Hematopoietic multipotent progenitor cell treated with erythropoietin and hydrocortisone succinate and interleukin-3 and kit ligand, for 4 days (in vitro differentiated cells): ENCODE measurements at regions not wholly inside any gene's neighbourhood (a gene's known extent, or its start where the extent isn't known, plus 50 kb on each side); places are given as distances from the start of the nearest gene placed in this dataset.
A peak's percentile ranks its signal among the peaks of the same experiment; 100 is the strongest.

Source experiments
- DNase-seq: peaks from one replicate; pipeline ENCODE4 v3.0.0-alpha.2; 2015

DNA sequence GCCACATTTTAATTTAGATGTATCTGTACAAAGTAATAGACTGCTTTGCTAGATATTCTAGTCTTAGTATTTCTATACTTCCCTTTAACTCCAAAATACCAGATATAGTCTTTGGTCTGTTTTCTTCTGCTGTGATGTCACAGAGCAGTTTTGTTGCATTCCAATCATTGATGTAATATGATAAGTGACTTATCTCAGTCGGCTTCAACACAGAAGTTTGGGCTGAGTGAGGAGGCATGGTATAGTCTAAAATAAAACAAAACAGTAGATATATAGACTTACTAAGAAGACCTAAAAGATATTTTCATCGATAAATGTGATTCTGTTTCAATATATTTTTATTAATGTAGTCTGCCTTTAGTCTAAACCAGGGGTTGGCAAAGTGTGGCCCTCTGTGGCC is 169.9 kb downstream of the DCK start:
- DNase-seq: no peak

DNA sequence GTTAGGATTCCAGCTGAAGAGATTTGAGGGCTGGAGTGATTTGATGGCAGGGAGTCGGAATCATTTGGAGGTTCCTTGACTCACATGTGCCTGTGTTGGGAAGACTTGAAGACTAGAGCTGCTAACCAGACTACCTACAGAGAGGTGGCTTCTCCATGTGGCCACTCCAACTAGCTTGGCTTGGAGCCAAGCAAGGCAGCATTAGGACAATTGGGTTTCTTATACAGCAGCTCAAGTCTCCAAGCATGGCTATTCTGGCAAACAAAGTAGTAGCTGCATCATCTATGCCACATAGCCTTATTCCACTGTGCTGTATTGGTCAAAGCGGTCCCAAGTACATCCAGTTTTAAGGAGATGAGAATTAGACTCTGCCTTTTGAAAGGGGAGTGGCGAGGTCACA is 171.7 kb upstream of the SLC4A4 start:
- no peak for DNase-seq

DNA sequence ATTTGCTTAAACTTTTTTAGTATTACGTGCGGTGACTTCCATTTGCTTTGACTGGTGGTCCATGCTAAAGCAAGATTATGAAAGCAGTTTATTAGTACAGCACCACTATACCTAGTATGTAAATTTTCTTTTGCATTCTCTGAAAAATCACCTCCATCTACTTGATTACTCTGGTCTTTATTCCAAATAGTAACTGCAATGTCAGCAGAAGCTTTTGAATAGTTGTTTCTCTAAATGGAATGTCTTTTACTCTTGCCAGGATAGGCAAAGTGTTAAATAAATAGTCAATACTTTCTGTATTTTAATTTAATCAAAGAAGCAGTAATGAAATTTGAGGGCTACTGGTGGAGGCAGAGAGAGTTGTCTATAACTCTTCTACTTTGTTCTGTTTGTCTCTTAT is 167.2 kb upstream of the SLC4A4 start:
- no peak for DNase-seq

DNA sequence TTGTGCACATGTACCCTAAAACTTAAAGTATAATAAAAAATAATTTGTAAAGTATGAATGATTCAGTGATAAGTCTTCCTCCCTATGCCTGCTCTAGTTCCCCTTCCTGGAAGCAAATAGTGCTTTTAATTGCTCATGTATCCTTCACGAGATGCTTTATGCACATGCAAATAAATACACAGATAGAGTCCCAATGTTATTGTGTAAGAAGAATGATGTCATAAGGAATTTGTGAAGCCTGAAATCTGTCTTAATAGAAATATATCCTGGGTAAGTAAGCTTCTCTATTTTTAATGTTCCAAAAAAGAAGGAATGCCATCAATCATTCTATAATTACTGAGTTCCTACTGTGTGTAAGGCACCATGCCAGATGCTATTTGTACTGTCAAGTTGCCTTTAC is 157.5 kb upstream of the SLC4A4 start:
- no peak for DNase-seq

DNA sequence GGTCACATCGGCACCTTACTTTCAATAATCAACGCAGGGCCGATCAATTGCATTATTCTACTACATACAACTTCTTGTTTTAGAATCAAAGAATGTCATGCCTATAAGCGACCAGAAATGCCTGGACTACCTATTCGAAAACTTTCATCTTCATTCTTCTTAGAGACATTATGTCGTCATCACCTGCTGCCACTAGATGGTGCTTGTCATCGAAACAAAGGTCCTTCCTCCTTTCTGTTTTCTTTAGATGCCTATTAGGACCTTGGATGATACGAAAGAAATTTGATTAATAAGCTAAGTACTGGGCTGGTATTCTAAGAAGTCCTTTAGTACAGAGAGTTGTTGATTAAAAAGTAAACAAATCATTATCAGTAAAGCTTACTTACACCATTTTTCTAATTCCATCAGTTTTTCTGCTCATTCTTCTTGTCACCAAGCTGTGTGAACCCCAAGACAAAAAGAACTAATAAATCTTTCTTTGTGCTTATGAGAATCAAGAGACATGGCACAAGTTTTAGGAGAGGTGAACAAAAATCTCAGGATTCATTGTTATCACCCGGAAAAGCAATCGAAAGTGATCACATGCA is 154.5 kb upstream of the SLC4A4 start:
- DNase-seq: peak; percentile 88

DNA sequence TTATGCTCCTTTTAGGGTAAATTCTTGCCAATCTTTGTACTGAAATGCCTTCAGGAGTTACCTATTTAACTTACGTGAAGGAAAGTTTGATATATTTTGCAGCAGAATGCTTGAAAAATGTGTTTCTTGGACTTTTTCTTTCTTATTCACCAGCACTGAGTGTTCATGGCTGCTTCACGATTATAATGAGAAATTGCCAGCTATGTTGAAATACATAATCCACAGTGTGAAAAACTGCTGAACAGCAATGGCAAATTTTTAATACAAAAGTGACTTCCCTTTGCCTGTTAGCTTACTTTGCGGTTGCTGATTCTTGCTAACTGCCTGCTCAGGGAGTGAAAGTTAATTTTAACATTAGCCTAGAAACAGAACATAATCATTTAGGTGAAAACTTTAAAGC is 153.8 kb upstream of the SLC4A4 start:
- DNase-seq: peak; percentile 12

DNA sequence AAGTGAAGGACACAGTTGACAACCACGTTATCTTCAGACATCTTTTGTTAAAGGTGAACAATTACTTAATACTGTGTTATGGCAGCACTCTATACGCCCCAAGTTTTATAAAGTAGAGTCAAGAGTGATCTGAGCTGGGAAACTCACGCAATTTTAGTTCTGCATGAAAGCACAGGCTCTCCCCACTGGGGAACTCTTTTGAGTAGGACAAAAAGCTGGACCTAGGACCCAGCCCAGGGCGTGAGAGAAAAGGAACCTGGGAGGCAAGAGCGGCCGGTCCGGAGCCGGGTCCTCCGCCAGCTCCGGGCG is 152.6 kb upstream of the SLC4A4 start:
- no peak for DNase-seq

DNA sequence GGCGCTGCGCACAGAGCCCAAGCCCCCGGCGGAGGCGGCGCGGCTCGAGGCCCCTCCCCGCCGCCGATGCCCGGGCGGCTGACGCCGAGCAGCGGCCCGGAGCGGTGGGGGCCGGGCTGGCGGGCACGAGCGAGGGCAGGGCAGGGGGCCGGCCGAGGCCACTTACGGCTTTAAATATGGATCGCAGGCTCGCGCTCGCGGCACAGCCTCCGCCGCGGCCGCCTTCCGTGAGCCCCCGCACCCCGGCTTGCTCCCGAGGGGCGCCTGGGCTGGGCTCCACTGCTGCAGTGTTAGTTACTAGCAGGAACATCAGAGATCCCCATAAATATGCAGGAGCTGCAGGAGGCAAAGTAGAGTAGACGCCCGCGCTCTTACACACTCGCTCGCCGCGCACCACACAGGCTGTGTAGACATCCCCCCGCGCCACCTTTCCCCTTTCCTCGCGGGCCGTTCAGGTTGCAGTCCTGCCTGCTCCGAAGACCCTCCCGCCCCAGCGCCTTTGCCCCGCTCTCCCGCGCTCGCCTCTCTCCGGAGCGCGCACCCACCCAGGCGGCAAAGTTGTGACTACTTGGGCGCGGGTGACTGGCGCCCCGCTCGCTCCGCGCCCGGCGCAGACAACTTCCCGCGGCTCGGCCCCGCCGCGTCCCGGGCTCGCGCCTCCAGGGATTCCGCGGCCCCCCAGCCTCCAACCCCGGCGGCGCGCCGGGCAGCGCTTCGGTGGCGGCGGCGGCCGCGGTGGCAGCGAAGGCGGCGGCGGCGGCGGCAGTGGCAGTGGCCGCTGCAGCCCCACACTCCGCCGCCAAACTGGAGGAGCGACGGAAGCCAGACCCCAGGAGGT is 152.0 kb upstream of the SLC4A4 start:
- peak; percentile 67 for DNase-seq

DNA sequence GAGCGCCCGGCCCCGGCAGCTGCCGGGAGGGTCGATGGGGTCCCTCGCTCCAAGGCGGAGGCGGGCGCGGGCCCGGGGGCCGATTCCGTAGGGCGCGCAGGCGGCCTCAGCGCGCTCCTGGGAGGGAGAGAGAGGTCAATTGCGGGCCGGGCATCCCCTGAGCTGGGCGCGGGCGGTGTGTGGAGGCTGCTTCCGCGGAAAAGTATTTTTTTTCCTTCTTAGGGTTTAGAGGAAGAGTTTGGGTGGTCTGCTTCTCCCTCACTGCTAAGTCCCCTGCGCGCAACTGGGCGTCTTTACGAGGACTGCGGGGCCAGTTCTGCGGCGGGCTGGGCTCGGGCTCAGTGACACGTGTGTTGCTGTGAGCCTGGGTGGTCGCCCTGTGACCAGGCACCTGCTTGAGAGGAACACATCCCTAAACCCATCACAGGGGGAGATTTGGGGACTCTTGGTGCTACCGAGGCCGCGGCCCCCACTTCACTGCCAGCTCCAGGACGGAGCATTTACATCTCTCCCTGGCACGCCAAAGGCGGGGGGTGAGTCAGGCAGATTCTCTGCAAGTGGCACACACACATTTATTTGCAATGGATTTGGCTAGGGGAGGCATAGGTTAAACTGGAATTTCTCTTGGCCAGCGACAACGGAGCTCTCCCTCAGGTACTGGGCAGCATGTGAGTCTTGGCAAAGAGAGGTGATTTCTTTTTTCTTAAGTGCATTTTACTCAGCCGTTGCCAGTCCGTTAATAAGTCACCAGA is 151.2 kb upstream of the SLC4A4 start:
- peak; percentile 43 for DNase-seq

DNA sequence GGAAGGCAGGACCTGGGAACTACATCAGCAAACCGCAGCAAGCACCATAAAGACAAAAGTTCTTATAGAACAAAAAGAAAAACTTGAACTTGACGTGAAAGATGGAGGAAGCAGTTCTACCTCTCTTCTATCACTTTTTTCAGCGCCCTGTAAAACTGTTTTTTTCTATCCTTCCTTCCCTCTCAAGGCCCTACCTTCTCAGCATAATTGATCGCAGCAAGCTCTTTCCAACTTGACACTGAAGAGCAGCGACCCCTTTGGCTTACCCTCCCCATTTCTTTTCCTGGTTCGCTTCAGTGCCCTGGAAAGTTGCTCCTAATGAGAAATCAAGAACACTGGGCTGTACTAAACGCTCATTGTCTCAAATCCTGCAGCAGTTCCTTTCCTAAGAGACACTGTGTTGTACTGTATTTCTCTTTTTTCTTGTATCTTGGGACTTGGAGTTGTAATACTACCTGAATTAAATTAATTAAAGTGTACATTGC is 150.6 kb upstream of the SLC4A4 start:
- DNase-seq: no peak

DNA sequence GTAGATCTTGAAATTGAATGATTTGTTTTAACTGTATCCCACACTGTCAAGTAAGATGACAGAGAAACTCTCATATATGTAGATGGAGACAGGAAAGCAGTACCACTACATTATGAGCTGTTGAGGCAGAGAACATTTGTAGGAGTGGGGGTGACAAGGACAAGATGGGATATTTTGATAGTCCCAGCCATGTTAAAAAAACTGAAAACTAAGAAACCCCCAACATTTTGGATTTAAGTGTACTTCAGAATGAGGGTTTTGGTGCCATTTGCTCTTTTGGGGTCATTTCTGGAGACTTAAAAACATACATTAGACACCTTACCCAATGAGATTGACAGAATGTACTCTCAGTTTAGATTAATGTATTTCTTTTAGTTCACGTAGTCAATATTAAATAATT is 149.9 kb upstream of the SLC4A4 start:
- DNase-seq: no peak

DNA sequence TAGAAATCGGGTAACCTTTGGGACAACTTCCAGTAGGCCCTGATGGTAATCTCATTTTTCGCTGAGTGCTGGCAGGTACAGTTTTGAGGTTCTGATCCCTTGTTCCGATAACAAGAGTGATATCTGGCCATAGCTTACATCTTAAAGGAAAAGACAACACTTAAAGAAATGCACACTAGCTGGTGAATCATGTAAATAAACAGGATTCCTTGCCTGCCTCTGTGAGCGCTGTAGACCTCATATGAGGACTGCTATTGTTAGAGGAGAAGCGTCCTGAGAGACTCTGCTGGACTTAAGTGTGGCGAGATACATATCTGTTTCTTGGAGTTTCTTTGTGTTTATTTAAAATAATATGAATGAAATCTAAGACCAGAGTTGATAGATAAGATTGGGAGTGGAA is 149.3 kb upstream of the SLC4A4 start:
- DNase-seq: no peak

DNA sequence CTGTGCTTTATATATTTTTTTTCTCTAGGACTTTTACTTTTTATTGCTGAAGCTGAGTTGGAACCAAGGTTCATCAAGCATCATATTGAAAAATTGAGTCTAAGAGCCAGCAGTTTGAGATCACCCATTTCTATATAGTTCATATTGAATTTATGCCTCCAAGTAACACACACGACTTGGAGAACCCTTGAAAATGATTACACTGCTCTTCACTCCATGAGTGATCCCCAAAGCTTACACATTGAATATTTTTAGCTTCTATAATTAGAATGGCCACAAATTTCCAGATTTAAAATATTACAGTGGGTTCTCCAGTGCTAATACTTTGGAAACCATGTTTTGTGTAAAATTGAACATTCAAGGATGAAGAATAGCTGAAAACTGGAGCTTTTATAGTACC is 144.4 kb upstream of the SLC4A4 start:
- no peak for DNase-seq

DNA sequence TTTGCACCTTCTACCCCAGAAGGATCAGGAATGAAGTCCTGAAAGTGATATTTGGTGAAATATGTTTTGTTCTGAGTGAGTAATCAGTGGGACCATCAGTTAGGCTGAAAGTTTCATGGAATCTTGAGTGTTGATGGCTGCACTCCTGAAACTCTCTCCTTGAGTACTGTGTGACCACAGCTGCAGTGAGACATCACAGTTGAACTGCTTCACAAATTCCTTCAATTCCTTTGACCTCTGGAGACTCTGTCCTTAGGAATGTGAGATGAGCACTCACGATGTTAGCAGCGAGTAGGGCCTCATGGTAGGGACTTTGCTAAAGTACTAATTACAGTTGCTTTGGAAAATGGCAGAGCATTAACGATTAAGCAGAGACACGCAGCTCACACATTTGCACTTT is 142.9 kb upstream of the SLC4A4 start:
- DNase-seq: no peak

DNA sequence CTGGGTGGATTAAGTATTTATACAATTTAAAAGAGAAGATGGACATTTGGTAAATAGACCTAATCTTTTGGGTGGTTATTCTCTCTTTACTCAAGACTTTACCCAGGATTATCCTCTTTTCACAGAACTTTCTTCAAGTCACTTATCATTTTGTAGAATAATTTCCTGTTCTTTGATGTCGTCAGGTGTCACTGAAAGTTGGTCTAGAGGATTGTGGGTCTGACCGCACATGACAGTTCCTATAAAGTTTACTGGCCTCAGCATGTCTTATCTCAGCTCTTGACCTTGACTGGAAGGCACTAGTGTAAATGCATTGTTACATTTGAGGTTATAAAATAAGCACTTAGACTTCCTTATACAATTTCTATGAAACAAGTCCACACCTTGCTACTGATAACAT is 139.9 kb upstream of the SLC4A4 start:
- peak; percentile 81 for DNase-seq

DNA sequence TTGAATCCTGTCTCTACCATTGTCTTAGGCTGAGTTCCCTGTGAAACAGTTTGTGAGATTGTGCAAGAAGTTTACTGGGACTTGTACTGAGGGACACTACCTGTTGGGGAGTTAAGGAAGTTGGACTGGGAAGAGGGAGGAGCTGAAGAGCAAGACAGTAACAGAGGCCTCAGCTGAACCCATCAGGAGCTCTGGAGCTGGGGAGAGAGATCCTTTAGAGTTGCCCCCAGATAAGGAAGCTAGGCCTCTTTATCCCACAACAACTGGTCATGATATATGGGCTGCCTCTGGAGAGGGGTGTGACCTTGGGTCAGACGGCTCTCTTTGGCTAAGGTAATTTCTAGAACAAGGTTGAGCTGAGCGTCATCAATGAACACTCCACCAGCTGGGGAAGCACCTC is 137.8 kb upstream of the SLC4A4 start:
- DNase-seq: no peak

DNA sequence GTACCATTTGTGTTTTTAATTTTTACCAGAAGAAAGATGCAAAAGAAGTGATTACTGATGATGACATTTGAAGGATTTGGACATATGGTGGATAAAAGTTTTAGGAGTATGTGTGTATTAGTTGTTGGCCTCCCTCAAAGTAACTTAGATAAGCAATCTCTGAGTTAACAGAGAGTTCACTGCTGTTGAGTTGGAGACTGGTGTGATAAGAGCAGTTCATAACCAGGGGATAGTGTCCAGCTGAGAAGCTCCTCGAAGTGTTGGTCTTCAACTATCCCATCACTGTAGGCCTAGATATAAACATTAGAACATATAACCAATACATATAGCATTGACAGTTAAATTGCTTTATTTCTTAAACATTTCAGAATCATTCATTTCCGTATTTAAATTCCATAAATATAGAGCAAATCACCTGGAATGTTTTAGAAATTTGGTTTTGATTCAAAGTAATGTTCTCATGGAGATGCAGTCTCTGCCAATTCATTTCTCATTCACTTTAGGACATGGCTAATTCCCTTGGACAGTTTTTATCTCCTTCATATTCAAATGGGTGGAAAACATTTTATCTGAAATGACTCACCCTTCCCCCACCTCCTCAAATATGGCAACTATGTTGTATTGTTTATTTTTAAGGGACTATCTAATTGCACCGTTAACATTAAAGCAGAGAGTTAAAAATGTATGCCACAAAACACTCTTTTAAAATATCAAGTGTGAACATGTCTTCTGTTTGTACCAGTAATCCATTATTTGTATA is 136.8 kb upstream of the SLC4A4 start:
- DNase-seq: no peak

DNA sequence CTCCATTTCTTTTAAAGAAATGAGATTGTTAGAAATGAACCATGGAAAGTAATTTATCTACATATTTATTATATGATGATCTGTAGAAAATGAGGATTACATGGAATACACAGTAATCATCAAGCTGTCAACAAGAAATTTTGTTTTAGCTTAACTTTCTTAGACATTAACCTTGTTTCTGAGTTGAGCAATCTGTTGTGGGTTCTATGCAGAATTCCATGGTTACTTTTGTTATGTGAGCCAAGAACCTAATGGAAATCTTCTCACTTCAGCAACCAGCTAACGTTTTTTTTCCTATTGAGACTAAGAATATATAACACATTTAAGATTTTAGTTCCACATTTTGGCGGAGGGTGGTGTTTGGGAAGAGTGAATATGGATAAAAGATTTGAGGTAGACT is 136.1 kb upstream of the SLC4A4 start:
- DNase-seq: no peak

DNA sequence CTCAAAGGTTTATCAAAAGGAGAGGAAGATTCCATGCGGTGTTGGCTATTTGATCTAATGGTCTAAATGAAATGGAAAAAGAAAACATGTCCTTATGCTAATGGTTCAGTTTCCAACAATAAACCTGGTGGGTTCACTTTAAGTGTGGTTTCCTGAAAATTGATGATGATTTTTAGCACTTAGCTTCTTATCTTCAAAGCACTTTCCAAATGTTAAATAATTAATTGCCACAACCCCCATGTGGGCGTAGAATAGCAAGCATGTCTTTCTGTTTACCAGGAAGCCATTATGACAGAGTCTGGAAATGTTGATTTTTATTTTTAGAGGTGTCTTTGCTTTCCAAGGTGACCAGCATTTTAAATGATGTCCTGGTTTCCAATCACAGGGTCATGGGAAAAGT is 134.8 kb upstream of the SLC4A4 start:
- no peak for DNase-seq

DNA sequence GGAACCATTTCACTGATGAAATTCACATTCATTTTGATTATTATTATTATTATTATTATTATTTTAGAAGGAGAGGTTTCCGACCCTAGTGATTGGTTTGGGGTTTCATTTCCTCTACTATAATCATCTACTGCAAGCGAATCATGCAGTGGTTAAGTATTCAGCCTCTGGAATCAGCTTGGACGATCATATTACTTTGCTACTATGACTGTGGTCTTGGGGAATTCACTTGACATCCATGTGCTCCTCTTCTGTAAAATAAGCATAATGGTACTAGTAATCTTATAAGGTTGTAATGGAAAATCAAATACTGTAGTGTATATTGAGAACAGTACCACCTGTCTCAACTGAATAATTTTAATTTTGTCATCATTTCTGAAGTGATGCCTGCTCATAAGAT is 132.1 kb upstream of the SLC4A4 start:
- no peak for DNase-seq

DNA sequence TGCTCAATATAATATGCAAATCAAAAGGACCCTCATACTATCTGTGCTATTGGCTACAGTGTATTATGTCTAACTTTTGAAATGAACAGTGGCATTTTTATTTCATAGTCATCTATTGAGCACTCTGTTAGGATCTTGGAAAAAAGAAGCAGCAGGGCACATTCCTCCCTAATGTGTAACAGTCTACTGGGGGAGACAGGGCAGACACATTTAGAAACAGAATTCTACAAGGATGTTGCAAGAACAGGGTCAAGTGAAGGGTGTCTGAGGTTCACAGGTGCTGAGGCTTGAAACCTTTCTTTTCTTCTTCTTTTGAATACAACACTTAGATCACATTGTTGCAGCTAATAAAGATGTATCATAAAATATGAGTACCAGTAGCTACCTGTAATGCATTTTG is 129.7 kb upstream of the SLC4A4 start:
- no peak for DNase-seq

DNA sequence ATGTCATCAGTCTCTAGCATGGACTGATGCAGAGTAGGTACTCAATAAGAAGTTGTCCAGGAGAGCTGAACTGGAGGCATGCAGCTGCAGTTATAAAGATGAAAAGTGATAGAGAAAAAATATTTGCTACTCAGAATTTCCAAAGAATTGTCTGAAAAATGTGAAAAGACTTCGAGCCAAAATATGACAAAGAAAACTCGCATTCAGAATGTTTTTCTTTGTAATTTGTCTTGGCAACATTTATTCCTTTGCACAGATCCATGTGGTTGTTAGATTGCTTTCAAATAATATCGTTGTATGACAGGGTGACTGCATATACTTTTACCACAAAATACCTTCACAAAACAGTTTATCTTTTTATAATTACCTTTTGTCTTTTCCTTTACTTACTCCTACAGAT is 128.0 kb upstream of the SLC4A4 start:
- no peak for DNase-seq

DNA sequence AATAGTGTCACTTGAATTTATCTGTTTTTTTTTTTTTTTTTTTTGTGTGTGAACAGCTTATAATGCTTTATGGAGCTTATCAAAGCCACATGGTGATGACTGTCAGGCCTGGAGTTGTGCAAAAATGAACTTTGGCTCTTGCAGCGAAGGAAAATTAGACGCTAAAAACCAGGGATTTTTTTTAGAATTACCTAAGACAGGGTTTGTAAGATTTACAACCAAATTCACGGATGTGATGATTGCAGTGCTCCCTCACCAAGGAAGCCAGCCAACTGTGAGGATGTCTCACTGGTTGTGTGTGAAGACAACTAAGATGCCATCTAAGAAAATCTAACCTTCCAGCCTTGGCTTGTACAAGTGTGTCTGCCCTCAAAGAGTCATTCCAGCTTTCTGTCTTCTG is 127.1 kb upstream of the SLC4A4 start:
- no peak for DNase-seq

DNA sequence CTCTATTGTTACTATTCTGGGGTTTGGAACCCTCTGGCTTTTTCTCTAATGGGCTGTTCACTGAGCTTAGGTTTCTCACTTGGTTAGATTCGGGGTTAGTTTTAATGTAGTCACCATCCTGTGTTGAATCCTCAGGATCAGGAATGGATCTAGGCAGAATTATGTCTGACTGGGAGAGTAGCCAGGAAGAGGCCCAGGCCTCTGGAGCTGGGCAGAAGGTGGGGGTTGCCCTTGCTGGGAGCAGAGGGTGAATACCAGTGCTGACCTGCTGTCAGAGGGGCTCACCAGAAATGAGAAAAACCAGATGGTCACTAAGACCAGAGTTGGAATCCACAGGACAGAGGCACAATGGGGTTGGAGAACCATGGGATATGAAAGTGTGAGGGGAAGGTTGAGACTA is 126.6 kb upstream of the SLC4A4 start:
- DNase-seq: no peak
